IMR-90 (cell line): ENCODE measurements at regions not wholly inside any gene's neighbourhood (a gene's known extent, or its start where the extent isn't known, plus 50 kb on each side); places are given as distances from the start of the nearest gene placed in this dataset.

ENCODE experiments used
- ATAC-seq: fragments of 200-7000 bp; cut with Tn5 transposase; 2 replicates; pipeline ENCODE4 v1.9.1; 2020; ENCODE audit warnings: low read depth, mild to moderate bottlenecking, moderate library complexity
- BruUV-seq: library from RNA; stranded (reverse); fragments of 400-500 nt; replicated peaks from 2 replicates; lab custom pipeline; 2021; lab: Mats Ljungman, UMichigan
- CTCF ChIA-PET: fragments of 300-600 bp; formaldehyde crosslinking; extraction: SDS; loops from one replicate; lab custom pipeline; 2021; ENCODE audit warnings: antibody characterized with exemption; lab: Yijun Ruan, JAX
- POLR2A ChIA-PET: fragments of 300-600 bp; sonication (Branson Sonifier 250); formaldehyde crosslinking; loops from one replicate; lab custom pipeline; 2022; ENCODE audit warnings: antibody characterized with exemption; ENCODE audit not compliant: unreplicated experiment; lab: Charles Lee
- DNase-seq: peaks from one replicate; pipeline ENCODE4 v3.0.0; 2013
- H2AFZ ChIP-seq: replicated peaks from 2 replicates; pipeline ENCODE3; 2013; ENCODE audit warnings: low read length, mild to moderate bottlenecking; ENCODE audit not compliant: poor library complexity
- H2AK5ac ChIP-seq: 2 replicates; pipeline ENCODE4 v1.6.1; 2013; ENCODE audit warnings: low read depth, low read length, inconsistent platforms
- H2AK9ac ChIP-seq: replicated peaks from 2 replicates; pipeline ENCODE3; 2013; ENCODE audit warnings: mild to moderate bottlenecking, low read depth, low read length, moderate library complexity; ENCODE audit not compliant: poor library complexity
- H2BK120ac ChIP-seq: 2 replicates; pipeline ENCODE4 v1.6.1; 2013; ENCODE audit warnings: low read depth, low read length, inconsistent platforms
- H2BK15ac ChIP-seq: 3 replicates; pipeline ENCODE4 v1.6.1; 2013; ENCODE audit warnings: low read depth, low read length, inconsistent platforms
- H2BK20ac ChIP-seq: 2 replicates; pipeline ENCODE4 v1.6.1; 2013; ENCODE audit warnings: low read depth, mild to moderate bottlenecking, inconsistent platforms, low read length, moderate library complexity
- H2BK5ac ChIP-seq: 2 replicates; pipeline ENCODE4 v1.6.1; 2013; ENCODE audit warnings: mild to moderate bottlenecking, low read depth, low read length, inconsistent platforms; ENCODE audit not compliant: poor library complexity, severe bottlenecking
- H3K14ac ChIP-seq: replicated peaks from 2 replicates; pipeline ENCODE4 v1.6.1; 2013; ENCODE audit warnings: low read depth, low read length, inconsistent platforms
- H3K18ac ChIP-seq: 2 replicates; pipeline ENCODE4 v1.6.1; 2013; ENCODE audit warnings: low read depth, low read length, control low read depth
- H3K23ac ChIP-seq: 2 replicates; pipeline ENCODE4 v1.6.1; 2013; ENCODE audit warnings: low read depth, low read length, inconsistent platforms
- H3K27ac ChIP-seq: 2 replicates; pipeline ENCODE4 v1.5.1; 2013; ENCODE audit warnings: mild to moderate bottlenecking, control low read depth, low read length; ENCODE audit not compliant: insufficient read depth
- H3K27me3 ChIP-seq: 2 replicates; pipeline ENCODE4 v1.6.1; 2013; ENCODE audit warnings: low read length; ENCODE audit not compliant: control insufficient read depth, insufficient read depth
- H3K36me3 ChIP-seq: 2 replicates; pipeline ENCODE4 v1.6.1; 2013; ENCODE audit warnings: low read length, mixed read lengths; ENCODE audit not compliant: control insufficient read depth, insufficient read depth
- H3K4ac ChIP-seq: 2 replicates; pipeline ENCODE4 v1.6.1; 2013; ENCODE audit warnings: low read depth, low read length, inconsistent platforms
- H3K4me1 ChIP-seq: 2 replicates; pipeline ENCODE4 v1.6.1; 2013; ENCODE audit warnings: low read length, mixed read lengths; ENCODE audit not compliant: control insufficient read depth, insufficient read depth
- H3K4me2 ChIP-seq: 2 replicates; pipeline ENCODE4 v1.6.1; 2013; ENCODE audit warnings: low read depth, mild to moderate bottlenecking, control low read depth, low read length, moderate library complexity
- H3K4me3 ChIP-seq: 2 replicates; pipeline ENCODE4 v1.5.1; 2013; ENCODE audit warnings: low read depth, mild to moderate bottlenecking, control low read depth, low read length, moderate library complexity; ENCODE audit not compliant: insufficient read depth
- H3K56ac ChIP-seq: 2 replicates; pipeline ENCODE4 v1.6.1; 2013; ENCODE audit warnings: low read length, inconsistent platforms; ENCODE audit not compliant: insufficient read depth; ENCODE audit errors: extremely low read depth
- H3K79me1 ChIP-seq, 2 experiments: 2 replicates each; pipeline ENCODE4 v1.6.1; 2013; ENCODE audit warnings: low read length in 2 of 2, inconsistent platforms in 1 of 2, low read depth in 1 of 2
- H3K9ac ChIP-seq: 2 replicates; pipeline ENCODE4 v1.6.1; 2013; ENCODE audit warnings: low read depth, low read length, control low read depth
- H3K9me1 ChIP-seq: 2 replicates; pipeline ENCODE4 v1.6.1; 2013; ENCODE audit warnings: low read length, inconsistent platforms; ENCODE audit not compliant: insufficient read depth
- H3K9me3 ChIP-seq: 2 replicates; pipeline ENCODE4 v1.6.1; 2013; ENCODE audit warnings: low read length; ENCODE audit not compliant: control insufficient read depth, insufficient read depth
- H4K20me1 ChIP-seq: 2 replicates; pipeline ENCODE4 v1.6.1; 2013; ENCODE audit warnings: low read length, inconsistent platforms; ENCODE audit not compliant: insufficient read depth
- H4K5ac ChIP-seq: 2 replicates; pipeline ENCODE4 v1.6.1; 2013; ENCODE audit warnings: mild to moderate bottlenecking, low read depth, low read length, control low read depth
- H4K8ac ChIP-seq, 2 experiments: 2 replicates each; pipeline ENCODE4 v1.6.1; 2013; ENCODE audit warnings: low read depth in 2 of 2, low read length in 2 of 2, control low read depth in 1 of 2, inconsistent platforms in 1 of 2
- H4K91ac ChIP-seq: 2 replicates; pipeline ENCODE4 v1.6.1; 2013; ENCODE audit warnings: low read depth, low read length, inconsistent platforms; ENCODE audit not compliant: insufficient read depth
- CEBPB ChIP-seq: IDR thresholded peaks from 2 replicates; pipeline ENCODE4 v1.6.1; 2012; ENCODE audit warnings: low read depth, low read length, improper control_type of control experiment
- CHD1 ChIP-seq: IDR thresholded peaks from 2 replicates; pipeline ENCODE4 v1.6.1; 2012; ENCODE audit warnings: low read depth, low read length, improper control_type of control experiment
- CTCF ChIP-seq: conservative IDR thresholded peaks from 2 replicates; pipeline ENCODE4 v1.5.1; 2012; ENCODE audit warnings: mild to moderate bottlenecking, low read depth, low read length, improper control_type of control experiment
- ELK1 ChIP-seq: fragments of 150-350 bp; IDR thresholded peaks from 2 replicates; pipeline ENCODE4 v1.6.1; 2016; ENCODE audit warnings: low read depth, mild to moderate bottlenecking, low read length, moderate library complexity, borderline replicate concordance
- MAFK ChIP-seq: IDR thresholded peaks from 2 replicates; pipeline ENCODE4 v1.6.1; 2012; ENCODE audit warnings: low read depth, low read length, improper control_type of control experiment
- POLR2A ChIP-seq: IDR thresholded peaks from 2 replicates; pipeline ENCODE4 v1.6.1; 2012; ENCODE audit warnings: mild to moderate bottlenecking, low read depth, low read length
- RAD21 ChIP-seq: IDR thresholded peaks from 2 replicates; pipeline ENCODE4 v1.6.1; 2012; ENCODE audit warnings: low read length, improper control_type of control experiment
- RFX5 ChIP-seq: IDR thresholded peaks from 2 replicates; pipeline ENCODE4 v1.8.0; 2012; ENCODE audit warnings: low read depth, mild to moderate bottlenecking, low read length, moderate library complexity
- USF2 ChIP-seq: fragments of 150-350 bp; IDR thresholded peaks from 2 replicates; pipeline ENCODE4 v1.6.1; 2017; ENCODE audit warnings: mild to moderate bottlenecking, antibody characterized with exemption, low read length, low read depth
- WGBS, 2 experiments: methylation state at CpG; one replicate each; pipeline versions ENCODE4 v1.1.5 to v1.1.7; 2013; ENCODE audit warnings: missing lambda C conversion rate in 2 of 2; ENCODE audit not compliant: insufficient read length in 1 of 2; ENCODE audit errors: extremely low coverage in 2 of 2; 5-methylcytosine and 5-hydroxymethylcytosine counted together
- dilution Hi-C: fragments of 300-500 bp; cut with HindIII; formaldehyde crosslinking; loops from one replicate; pipeline ENCODE4 v1.14.3; 2018; ENCODE audit warnings: low sequenced_read_pairs; ENCODE audit not compliant: unreplicated experiment
- in situ Hi-C: fragments of 300-500 bp; cut with MboI; formaldehyde crosslinking; loops from 3 replicates; pipeline ENCODE4 v1.14.3; 2019; ENCODE audit warnings: low sequenced_read_pairs, inconsistent platforms, mixed read lengths
- intact Hi-C: fragments of 100-400 bp; cut with micrococcal nuclease; formaldehyde crosslinking; loops from 2 replicates; pipeline ENCODE4 v1.10.0; 2022

GRCh38 chr2:118670276-118670675 lies 177.2 kb downstream of the EN1 start:
- no peak overlapping the region for H2AFZ ChIP-seq
- no peaks in the 10 kb centered on the region for H3K79me1 ChIP-seq
- peaks cover 7% of the 10 kb centered on the region for H3K4me1 ChIP-seq
- H3K23ac ChIP-seq = no peak overlapping the region
- peaks cover 3% of the 10 kb centered on the region for H3K9me1 ChIP-seq
- H2BK120ac ChIP-seq = peak overlapping the region; percentile 85; the same call in 1 of the 2 replicates
- no peak overlapping the region for H4K91ac ChIP-seq
- no peaks in the 10 kb centered on the region for H4K20me1 ChIP-seq
- TF ChIP-seq CTCF (no peak), MAFK (no peak), POLR2A (no peak), USF2 (no peak), RFX5 (no peak), RAD21 (no peak), CEBPB (no peak), CHD1 (no peak), ELK1 (no peak)
- no peak overlapping the region for H2BK15ac ChIP-seq
- no peak overlapping the region for H3K4me2 ChIP-seq
- H2BK5ac ChIP-seq = no peak overlapping the region
- H3K18ac ChIP-seq = no peak overlapping the region
- no peak overlapping the region for H4K5ac ChIP-seq
- peak; percentile 7 for DNase-seq
- no peak for ATAC-seq
- H3K9ac ChIP-seq = no peak overlapping the region
- 0 out of 2 replicates have a peak overlapping the region, but pooled peaks have one; percentile 32 for H3K14ac ChIP-seq
- no peaks in the 10 kb centered on the region for H3K36me3 ChIP-seq
- H3K4me3 ChIP-seq = no peak overlapping the region
- H3K56ac ChIP-seq = no peak overlapping the region
- in situ Hi-C loops = no loop called here
- no peak overlapping the region for H2AK5ac ChIP-seq
- H3K9me3 ChIP-seq = no peaks in the 10 kb centered on the region
- WGBS, 2 experiments = no CpG with 5 or more reads among the region's 2 CpGs
- H3K27ac ChIP-seq = no peak overlapping the region
- CTCF ChIA-PET = no interaction called here
- intact Hi-C loops = no loop called here
- H4K8ac ChIP-seq = peak overlapping the region in 1 of 2 experiments; percentile 71; a peak in 1 of 4 replicates
- POLR2A ChIA-PET = no interaction called here
- H3K4ac ChIP-seq = peak overlapping the region; percentile 89; the same call in 1 of the 2 replicates
- dilution Hi-C loops = no loop called here
- peak overlapping the region; percentile 83; the same call in 1 of the 2 replicates for H2BK20ac ChIP-seq
- no peaks in the 10 kb centered on the region for H3K27me3 ChIP-seq
- BruUV-seq = no TSS peak
- H2AK9ac ChIP-seq = no peak overlapping the region
